Ishikawa (cell line): ENCODE measurements at regions not wholly inside any gene's neighbourhood (a gene's known extent, or its start where the extent isn't known, plus 50 kb on each side); places are given as distances from the start of the nearest gene placed in this dataset.

Source experiments
- CEBPB ChIP-seq: IDR thresholded peaks from 2 replicates; pipeline ENCODE4 v1.6.1; 2012
- CREB1 ChIP-seq: IDR thresholded peaks from 2 replicates; pipeline ENCODE4 v1.6.1; 2012; ENCODE audit warnings: low read depth
- EGR1 ChIP-seq: IDR thresholded peaks from 2 replicates; pipeline ENCODE4 v1.6.1; 2012
- EP300 ChIP-seq: IDR thresholded peaks from 2 replicates; pipeline ENCODE4 v1.6.1; 2012; ENCODE audit warnings: borderline replicate concordance
- FOXM1 ChIP-seq: IDR thresholded peaks from 2 replicates; pipeline ENCODE4 v1.6.1; 2012; ENCODE audit warnings: low read depth, borderline replicate concordance
- MAX ChIP-seq: IDR thresholded peaks from 2 replicates; pipeline ENCODE4 v1.6.1; 2012
- NFIC ChIP-seq: IDR thresholded peaks from 2 replicates; pipeline ENCODE4 v1.6.1; 2012
- RAD21 ChIP-seq: IDR thresholded peaks from 2 replicates; pipeline ENCODE4 v1.6.1; 2012; ENCODE audit warnings: low read depth
- TAF1 ChIP-seq: IDR thresholded peaks from 2 replicates; pipeline ENCODE4 v1.6.1; 2012; ENCODE audit warnings: low read depth, mild to moderate bottlenecking
- TCF12 ChIP-seq: IDR thresholded peaks from 2 replicates; pipeline ENCODE4 v1.6.1; 2012; ENCODE audit warnings: low read depth
- TEAD4 ChIP-seq: IDR thresholded peaks from 2 replicates; pipeline ENCODE4 v1.6.1; 2012
- USF1 ChIP-seq: IDR thresholded peaks from 2 replicates; pipeline ENCODE4 v1.6.1; 2012
- YY1 ChIP-seq: IDR thresholded peaks from 2 replicates; pipeline ENCODE4 v1.6.1; 2012; ENCODE audit warnings: low read depth
- ZBTB7A ChIP-seq: IDR thresholded peaks from 2 replicates; pipeline ENCODE4 v1.6.1; 2012; ENCODE audit warnings: low read depth
- TF ChIP-seq, protein P1 (sequence below): IDR thresholded peaks from 2 replicates; pipeline ENCODE4 v1.6.1; 2012; ENCODE audit warnings: low read depth, mild to moderate bottlenecking

GRCh38 chr5:159395202-159395601 is 64.9 kb upstream of the IL12B start:
- TF ChIP-seq TAF1 (no peak), EP300 (no peak), TEAD4 (no peak), YY1 (no peak), NFIC (no peak), USF1 (no peak), RAD21 (no peak), TCF12 (no peak), EGR1 (no peak), ZBTB7A (no peak), CEBPB (no peak), CREB1 (no peak), FOXM1 (no peak), MAX (no peak)
- TF ChIP-seq, protein P1, sequence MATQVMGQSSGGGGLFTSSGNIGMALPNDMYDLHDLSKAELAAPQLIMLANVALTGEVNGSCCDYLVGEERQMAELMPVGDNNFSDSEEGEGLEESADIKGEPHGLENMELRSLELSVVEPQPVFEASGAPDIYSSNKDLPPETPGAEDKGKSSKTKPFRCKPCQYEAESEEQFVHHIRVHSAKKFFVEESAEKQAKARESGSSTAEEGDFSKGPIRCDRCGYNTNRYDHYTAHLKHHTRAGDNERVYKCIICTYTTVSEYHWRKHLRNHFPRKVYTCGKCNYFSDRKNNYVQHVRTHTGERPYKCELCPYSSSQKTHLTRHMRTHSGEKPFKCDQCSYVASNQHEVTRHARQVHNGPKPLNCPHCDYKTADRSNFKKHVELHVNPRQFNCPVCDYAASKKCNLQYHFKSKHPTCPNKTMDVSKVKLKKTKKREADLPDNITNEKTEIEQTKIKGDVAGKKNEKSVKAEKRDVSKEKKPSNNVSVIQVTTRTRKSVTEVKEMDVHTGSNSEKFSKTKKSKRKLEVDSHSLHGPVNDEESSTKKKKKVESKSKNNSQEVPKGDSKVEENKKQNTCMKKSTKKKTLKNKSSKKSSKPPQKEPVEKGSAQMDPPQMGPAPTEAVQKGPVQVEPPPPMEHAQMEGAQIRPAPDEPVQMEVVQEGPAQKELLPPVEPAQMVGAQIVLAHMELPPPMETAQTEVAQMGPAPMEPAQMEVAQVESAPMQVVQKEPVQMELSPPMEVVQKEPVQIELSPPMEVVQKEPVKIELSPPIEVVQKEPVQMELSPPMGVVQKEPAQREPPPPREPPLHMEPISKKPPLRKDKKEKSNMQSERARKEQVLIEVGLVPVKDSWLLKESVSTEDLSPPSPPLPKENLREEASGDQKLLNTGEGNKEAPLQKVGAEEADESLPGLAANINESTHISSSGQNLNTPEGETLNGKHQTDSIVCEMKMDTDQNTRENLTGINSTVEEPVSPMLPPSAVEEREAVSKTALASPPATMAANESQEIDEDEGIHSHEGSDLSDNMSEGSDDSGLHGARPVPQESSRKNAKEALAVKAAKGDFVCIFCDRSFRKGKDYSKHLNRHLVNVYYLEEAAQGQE, result no peak

DNA sequence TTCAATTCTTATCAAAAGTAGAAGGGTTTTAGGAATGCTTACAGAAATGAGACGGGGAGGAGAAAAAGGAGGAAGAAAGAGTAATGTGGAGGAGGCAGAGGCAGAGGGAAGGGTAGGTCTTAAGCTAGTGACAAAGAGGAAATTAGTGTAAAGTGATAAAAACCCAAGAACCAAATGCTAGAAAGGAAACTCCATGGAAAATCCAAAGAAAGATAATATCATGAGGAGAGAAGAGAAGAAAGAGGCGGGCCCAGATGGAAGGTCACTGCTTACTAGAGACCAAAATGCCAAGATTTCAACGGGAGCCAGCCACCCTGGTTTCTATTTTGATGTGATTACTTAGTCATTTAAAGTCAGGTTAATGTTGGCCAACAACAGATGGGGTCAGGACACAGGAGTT is 68.6 kb upstream of the IL12B start:
- TF ChIP-seq EP300, result no peak
- no peak for TF ChIP-seq RAD21
- no peak for TF ChIP-seq TEAD4
- no peak for TF ChIP-seq MAX
- TF ChIP-seq USF1, result no peak
- TF ChIP-seq NFIC, result no peak
- TF ChIP-seq EGR1, result no peak
- TF ChIP-seq TAF1, result no peak
- no peak for TF ChIP-seq FOXM1
- no peak for TF ChIP-seq CREB1
- no peak for TF ChIP-seq YY1
- no peak for TF ChIP-seq TCF12
- TF ChIP-seq, protein P1, result no peak

- TF ChIP-seq YY1, result no peak
- no peak for TF ChIP-seq ZBTB7A
- TF ChIP-seq TCF12, result no peak
- no peak for TF ChIP-seq EGR1
- no peak for TF ChIP-seq RAD21
- TF ChIP-seq USF1, result no peak
- TF ChIP-seq NFIC, result no peak
- TF ChIP-seq MAX, result no peak
- no peak for TF ChIP-seq TAF1
- no peak for TF ChIP-seq CREB1
- TF ChIP-seq FOXM1, result no peak
- TF ChIP-seq, protein P1, result no peak
- no peak for TF ChIP-seq EP300
- no peak for TF ChIP-seq TEAD4
- TF ChIP-seq CEBPB, result no peak
These were observed 70.2 kb upstream of the IL12B start for GRCh38 chr5:159400476-159400875.

DNA sequence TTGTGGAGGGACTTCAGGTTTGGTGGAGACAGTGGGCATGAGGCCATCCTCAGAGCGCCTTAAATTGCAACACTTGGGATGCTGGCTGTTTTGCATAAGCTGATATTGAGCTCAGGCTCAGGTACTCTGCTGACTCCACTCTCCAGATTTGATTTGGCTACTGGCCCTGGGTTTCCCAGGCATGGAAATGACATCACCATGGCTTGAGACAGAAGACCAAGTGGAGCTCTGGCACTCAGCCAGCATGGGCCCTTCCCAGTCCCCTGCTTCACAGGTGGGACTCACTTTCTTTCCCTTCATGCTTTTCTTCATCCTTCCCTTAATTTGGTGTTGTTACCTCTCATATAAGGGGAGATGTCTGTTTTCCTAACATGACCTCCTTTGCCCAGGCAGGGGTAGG is 72.0 kb upstream of the IL12B start:
- TF ChIP-seq FOXM1, result no peak

GRCh38 chr5:159402856-159403255 is 72.6 kb upstream of the IL12B start:
- TF ChIP-seq USF1 (no peak), NFIC (no peak), TCF12 (no peak), TAF1 (no peak)
- TF ChIP-seq, protein P1, result no peak
